AG09309 (cell line): ENCODE measurements at regions not wholly inside any gene's neighbourhood (a gene's known extent, or its start where the extent isn't known, plus 50 kb on each side); places are given as distances from the start of the nearest gene placed in this dataset.

Experiments
- DNase-seq: peaks from one replicate; pipeline ENCODE4 v3.0.0-alpha.2; 2010; ENCODE audit warnings: low read depth
- H3K4me3 ChIP-seq: 2 replicates; pipeline ENCODE4 v1.5.1; 2011; ENCODE audit warnings: mild to moderate bottlenecking, low read depth, low read length, moderate library complexity; ENCODE audit not compliant: control insufficient read depth
- CTCF ChIP-seq: IDR thresholded peaks from 2 replicates; pipeline ENCODE4 v1.5.1; 2011; ENCODE audit warnings: mild to moderate bottlenecking, low read depth, low read length, inconsistent platforms; ENCODE audit not compliant: insufficient read depth, control insufficient read depth; ENCODE audit errors: missing control alignments

- H3K4me3 ChIP-seq = no peak overlapping the region
- TF ChIP-seq CTCF = peak; percentile 51
- DNase-seq = no peak
Observed at GRCh38 chrX:100512471-100512870, 72.3 kb upstream of the TNMD start.

GRCh38 chrX:100494646-100495370 is 84.7 kb upstream of the PCDH19 start:
- TF ChIP-seq CTCF = no peak
- no peak overlapping the region for H3K4me3 ChIP-seq
- DNase-seq = no peak

DNA sequence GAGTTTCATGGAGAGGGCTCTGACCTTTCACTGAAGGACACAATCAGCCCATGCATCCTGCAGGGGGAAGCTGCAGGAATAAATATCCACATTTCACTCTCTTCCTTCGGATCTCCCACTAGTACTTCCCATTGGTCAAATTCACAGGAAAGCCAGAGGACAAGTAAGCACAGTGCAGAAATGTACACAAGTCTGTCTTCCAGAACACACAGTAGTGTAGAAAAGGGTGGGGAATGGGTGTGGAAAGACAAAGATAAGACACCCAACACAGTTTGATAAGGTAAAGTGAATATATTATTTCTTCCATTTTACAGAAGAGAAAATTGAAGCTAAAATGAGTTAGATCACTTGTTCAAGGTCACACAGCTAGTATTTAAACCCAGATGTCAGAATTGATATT is 81.1 kb upstream of the PCDH19 start:
- H3K4me3 ChIP-seq = no peak overlapping the region
- no peak for DNase-seq
- no peak for TF ChIP-seq CTCF

GRCh38 chrX:100487795-100488194 is 77.7 kb upstream of the PCDH19 start:
- no peak for TF ChIP-seq CTCF
- no peak overlapping the region for H3K4me3 ChIP-seq

DNA sequence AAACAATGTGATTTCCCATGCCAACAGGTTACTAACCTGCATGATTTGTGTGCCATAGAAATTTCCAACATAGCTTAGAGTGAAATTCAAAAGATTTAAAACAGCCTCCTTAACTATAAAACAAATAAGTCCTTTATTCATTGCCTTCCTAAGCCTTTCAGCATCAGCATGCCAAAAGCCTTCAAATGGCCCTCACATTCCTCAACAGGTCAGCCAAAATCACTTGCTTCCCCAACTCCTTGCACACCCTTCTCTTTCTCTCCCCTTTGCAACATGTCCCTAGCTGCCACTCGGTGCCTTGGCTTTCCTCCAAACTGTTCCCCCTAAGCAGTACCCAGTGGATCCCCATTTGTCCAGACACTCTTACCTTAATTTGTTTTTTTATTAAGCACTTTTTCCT is 74.9 kb upstream of the PCDH19 start:
- TF ChIP-seq CTCF = no peak
- H3K4me3 ChIP-seq = no peak overlapping the region
- DNase-seq = no peak

More at GRCh38 chrX:100487795-100488194, 77.7 kb upstream of the PCDH19 start:
- no peak for DNase-seq

GRCh38 chrX:100479329-100479728 is 69.3 kb upstream of the PCDH19 start:
- TF ChIP-seq CTCF = no peak
- H3K4me3 ChIP-seq = no peak overlapping the region
- no peak for DNase-seq
